ENCODE measurements at regions not wholly inside any gene's neighbourhood (a gene's known extent, or its start where the extent isn't known, plus 50 kb on each side); places are given as distances from the start of the nearest gene placed in this dataset.

GRCh38 chr7:46355331-46355730 is 434.3 kb upstream of the IGFBP3 start:
- H3K4me1 Mint-ChIP-seq = peaks cover 5% of the 10 kb centered on the region
- no peak for DNase-seq (ENCODE audit: low spot score)
- no peaks in the 10 kb centered on the region for H3K9me3 Mint-ChIP-seq
- H3K4me3 Mint-ChIP-seq = no peak overlapping the region
- ATAC-seq = no peak
- POLR2A ChIA-PET = no interaction called here
- CTCF ChIA-PET = interaction anchor here (1.1 to 1.8 kb wide), 2 partner anchors 433 to 437 kb away, joined by 4 to 7 read pairs; no protein-coding TSS in a partner anchor
- no peaks in the 10 kb centered on the region for H3K27me3 Mint-ChIP-seq (ENCODE audit: low read depth)
- no peak overlapping the region for H3K27ac Mint-ChIP-seq
- TF ChIP-seq, protein P1, sequence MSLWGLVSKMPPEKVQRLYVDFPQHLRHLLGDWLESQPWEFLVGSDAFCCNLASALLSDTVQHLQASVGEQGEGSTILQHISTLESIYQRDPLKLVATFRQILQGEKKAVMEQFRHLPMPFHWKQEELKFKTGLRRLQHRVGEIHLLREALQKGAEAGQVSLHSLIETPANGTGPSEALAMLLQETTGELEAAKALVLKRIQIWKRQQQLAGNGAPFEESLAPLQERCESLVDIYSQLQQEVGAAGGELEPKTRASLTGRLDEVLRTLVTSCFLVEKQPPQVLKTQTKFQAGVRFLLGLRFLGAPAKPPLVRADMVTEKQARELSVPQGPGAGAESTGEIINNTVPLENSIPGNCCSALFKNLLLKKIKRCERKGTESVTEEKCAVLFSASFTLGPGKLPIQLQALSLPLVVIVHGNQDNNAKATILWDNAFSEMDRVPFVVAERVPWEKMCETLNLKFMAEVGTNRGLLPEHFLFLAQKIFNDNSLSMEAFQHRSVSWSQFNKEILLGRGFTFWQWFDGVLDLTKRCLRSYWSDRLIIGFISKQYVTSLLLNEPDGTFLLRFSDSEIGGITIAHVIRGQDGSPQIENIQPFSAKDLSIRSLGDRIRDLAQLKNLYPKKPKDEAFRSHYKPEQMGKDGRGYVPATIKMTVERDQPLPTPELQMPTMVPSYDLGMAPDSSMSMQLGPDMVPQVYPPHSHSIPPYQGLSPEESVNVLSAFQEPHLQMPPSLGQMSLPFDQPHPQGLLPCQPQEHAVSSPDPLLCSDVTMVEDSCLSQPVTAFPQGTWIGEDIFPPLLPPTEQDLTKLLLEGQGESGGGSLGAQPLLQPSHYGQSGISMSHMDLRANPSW (CRISPR knock-in tag; conservative IDR thresholded peaks at IDR 0.05; ENCODE audit: low read depth) = no peak
- TF ChIP-seq CBFB (CRISPR knock-in tag; IDR thresholded peaks at IDR 0.05; ENCODE audit: low read depth) (no peak), SP1 (CRISPR knock-in tag; conservative IDR thresholded peaks at IDR 0.05) (no peak), ZBTB43 (CRISPR knock-in tag; IDR thresholded peaks at IDR 0.05) (no peak), FOXP1 (CRISPR knock-in tag; IDR thresholded peaks at IDR 0.05; ENCODE audit: borderline replicate concordance) (no peak), SOX15 (CRISPR knock-in tag; IDR thresholded peaks at IDR 0.05) (no peak), ZNF138 (CRISPR knock-in tag; conservative IDR thresholded peaks at IDR 0.05) (no peak), RELA (CRISPR knock-in tag; IDR thresholded peaks at IDR 0.05; ENCODE audit: borderline replicate concordance) (no peak)
- TF ChIP-seq, protein P2, sequence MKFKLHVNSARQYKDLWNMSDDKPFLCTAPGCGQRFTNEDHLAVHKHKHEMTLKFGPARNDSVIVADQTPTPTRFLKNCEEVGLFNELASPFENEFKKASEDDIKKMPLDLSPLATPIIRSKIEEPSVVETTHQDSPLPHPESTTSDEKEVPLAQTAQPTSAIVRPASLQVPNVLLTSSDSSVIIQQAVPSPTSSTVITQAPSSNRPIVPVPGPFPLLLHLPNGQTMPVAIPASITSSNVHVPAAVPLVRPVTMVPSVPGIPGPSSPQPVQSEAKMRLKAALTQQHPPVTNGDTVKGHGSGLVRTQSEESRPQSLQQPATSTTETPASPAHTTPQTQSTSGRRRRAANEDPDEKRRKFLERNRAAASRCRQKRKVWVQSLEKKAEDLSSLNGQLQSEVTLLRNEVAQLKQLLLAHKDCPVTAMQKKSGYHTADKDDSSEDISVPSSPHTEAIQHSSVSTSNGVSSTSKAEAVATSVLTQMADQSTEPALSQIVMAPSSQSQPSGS (CRISPR knock-in tag; IDR thresholded peaks at IDR 0.05; ENCODE audit: borderline replicate concordance, low read depth) = no peak
- TF ChIP-seq, protein P3, sequence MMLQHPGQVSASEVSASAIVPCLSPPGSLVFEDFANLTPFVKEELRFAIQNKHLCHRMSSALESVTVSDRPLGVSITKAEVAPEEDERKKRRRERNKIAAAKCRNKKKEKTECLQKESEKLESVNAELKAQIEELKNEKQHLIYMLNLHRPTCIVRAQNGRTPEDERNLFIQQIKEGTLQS (CRISPR knock-in tag; conservative IDR thresholded peaks at IDR 0.05) = no peak
- TF ChIP-seq, protein P4, sequence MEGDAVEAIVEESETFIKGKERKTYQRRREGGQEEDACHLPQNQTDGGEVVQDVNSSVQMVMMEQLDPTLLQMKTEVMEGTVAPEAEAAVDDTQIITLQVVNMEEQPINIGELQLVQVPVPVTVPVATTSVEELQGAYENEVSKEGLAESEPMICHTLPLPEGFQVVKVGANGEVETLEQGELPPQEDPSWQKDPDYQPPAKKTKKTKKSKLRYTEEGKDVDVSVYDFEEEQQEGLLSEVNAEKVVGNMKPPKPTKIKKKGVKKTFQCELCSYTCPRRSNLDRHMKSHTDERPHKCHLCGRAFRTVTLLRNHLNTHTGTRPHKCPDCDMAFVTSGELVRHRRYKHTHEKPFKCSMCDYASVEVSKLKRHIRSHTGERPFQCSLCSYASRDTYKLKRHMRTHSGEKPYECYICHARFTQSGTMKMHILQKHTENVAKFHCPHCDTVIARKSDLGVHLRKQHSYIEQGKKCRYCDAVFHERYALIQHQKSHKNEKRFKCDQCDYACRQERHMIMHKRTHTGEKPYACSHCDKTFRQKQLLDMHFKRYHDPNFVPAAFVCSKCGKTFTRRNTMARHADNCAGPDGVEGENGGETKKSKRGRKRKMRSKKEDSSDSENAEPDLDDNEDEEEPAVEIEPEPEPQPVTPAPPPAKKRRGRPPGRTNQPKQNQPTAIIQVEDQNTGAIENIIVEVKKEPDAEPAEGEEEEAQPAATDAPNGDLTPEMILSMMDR (IDR thresholded peaks at IDR 0.05) = no peak
- TF ChIP-seq, protein P5, sequence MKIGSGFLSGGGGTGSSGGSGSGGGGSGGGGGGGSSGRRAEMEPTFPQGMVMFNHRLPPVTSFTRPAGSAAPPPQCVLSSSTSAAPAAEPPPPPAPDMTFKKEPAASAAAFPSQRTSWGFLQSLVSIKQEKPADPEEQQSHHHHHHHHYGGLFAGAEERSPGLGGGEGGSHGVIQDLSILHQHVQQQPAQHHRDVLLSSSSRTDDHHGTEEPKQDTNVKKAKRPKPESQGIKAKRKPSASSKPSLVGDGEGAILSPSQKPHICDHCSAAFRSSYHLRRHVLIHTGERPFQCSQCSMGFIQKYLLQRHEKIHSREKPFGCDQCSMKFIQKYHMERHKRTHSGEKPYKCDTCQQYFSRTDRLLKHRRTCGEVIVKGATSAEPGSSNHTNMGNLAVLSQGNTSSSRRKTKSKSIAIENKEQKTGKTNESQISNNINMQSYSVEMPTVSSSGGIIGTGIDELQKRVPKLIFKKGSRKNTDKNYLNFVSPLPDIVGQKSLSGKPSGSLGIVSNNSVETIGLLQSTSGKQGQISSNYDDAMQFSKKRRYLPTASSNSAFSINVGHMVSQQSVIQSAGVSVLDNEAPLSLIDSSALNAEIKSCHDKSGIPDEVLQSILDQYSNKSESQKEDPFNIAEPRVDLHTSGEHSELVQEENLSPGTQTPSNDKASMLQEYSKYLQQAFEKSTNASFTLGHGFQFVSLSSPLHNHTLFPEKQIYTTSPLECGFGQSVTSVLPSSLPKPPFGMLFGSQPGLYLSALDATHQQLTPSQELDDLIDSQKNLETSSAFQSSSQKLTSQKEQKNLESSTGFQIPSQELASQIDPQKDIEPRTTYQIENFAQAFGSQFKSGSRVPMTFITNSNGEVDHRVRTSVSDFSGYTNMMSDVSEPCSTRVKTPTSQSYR (CRISPR knock-in tag; IDR thresholded peaks at IDR 0.05) = no peak
- TF ChIP-seq, protein P6, sequence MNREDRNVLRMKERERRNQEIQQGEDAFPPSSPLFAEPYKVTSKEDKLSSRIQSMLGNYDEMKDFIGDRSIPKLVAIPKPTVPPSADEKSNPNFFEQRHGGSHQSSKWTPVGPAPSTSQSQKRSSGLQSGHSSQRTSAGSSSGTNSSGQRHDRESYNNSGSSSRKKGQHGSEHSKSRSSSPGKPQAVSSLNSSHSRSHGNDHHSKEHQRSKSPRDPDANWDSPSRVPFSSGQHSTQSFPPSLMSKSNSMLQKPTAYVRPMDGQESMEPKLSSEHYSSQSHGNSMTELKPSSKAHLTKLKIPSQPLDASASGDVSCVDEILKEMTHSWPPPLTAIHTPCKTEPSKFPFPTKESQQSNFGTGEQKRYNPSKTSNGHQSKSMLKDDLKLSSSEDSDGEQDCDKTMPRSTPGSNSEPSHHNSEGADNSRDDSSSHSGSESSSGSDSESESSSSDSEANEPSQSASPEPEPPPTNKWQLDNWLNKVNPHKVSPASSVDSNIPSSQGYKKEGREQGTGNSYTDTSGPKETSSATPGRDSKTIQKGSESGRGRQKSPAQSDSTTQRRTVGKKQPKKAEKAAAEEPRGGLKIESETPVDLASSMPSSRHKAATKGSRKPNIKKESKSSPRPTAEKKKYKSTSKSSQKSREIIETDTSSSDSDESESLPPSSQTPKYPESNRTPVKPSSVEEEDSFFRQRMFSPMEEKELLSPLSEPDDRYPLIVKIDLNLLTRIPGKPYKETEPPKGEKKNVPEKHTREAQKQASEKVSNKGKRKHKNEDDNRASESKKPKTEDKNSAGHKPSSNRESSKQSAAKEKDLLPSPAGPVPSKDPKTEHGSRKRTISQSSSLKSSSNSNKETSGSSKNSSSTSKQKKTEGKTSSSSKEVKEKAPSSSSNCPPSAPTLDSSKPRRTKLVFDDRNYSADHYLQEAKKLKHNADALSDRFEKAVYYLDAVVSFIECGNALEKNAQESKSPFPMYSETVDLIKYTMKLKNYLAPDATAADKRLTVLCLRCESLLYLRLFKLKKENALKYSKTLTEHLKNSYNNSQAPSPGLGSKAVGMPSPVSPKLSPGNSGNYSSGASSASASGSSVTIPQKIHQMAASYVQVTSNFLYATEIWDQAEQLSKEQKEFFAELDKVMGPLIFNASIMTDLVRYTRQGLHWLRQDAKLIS (CRISPR knock-in tag; IDR thresholded peaks at IDR 0.05; ENCODE audit: borderline replicate concordance) = no peak
- no peaks in the 10 kb centered on the region for H3K36me3 Mint-ChIP-seq
